K562 (cell line): ENCODE measurements at regions not wholly inside any gene's neighbourhood (a gene's known extent, or its start where the extent isn't known, plus 50 kb on each side); places are given as distances from the start of the nearest gene placed in this dataset.

Experiments used
- ATAC-seq: fragments of 200-7000 bp; cut with Tn5 transposase; 3 replicates; pipeline ENCODE4 v1.9.1; 2020; ENCODE audit warnings: moderate library complexity
- BruUV-seq: library from RNA; stranded (reverse); fragments of 400-500 nt; replicated peaks from 2 replicates; lab custom pipeline; 2021; lab: Mats Ljungman, UMichigan
- CTCF ChIA-PET: fragments of 300-600 bp; formaldehyde crosslinking; extraction: SDS; loops from one replicate; lab custom pipeline; 2021; ENCODE audit warnings: low intra/inter-chr PET ratio; lab: Yijun Ruan, JAX
- POLR2A ChIA-PET: fragments of 300-600, 350-650 bp; sonication (Branson Sonifier 250); formaldehyde crosslinking; extraction: SDS; loops from one replicate; lab custom pipeline; 2021; ENCODE audit warnings: antibody characterized with exemption, inconsistent platforms; lab: Yijun Ruan, JAX
- DNase-seq, 4 experiments: peaks; one replicate each; pipeline versions ENCODE4 v3.0.0 to v3.0.0-alpha.2; 2011 to 2018; ENCODE audit warnings: low spot score in 3 of 4, mixed read lengths in 3 of 4; ENCODE audit errors: extremely low read depth in 1 of 4
- FAIRE-seq: peaks from 2 replicates; lab custom pipeline; 2011; peaks lifted over from hg19 to GRCh38; lab: Jason Lieb, UNC
- H2AFZ ChIP-seq: 2 replicates; pipeline ENCODE4 v1.6.0; 2011; ENCODE audit warnings: low read depth, low read length, control low read depth, inconsistent platforms
- H3K27ac ChIP-seq: fragments of 200-600 bp; 3 replicates; pipeline ENCODE4 v1.8.0; 2011; ENCODE audit warnings: low read depth, mild to moderate bottlenecking, control low read depth, inconsistent platforms, low read length, moderate library complexity, mixed read lengths; ENCODE audit errors: extremely low read depth
- H3K27me3 ChIP-seq, 2 experiments: fragments of 300-600 bp in 1 of 2; 2 replicates in 1 of 2; 3 replicates in 1 of 2; pipeline versions ENCODE4 v1.6.0 to v1.8.0; 2011; ENCODE audit warnings: inconsistent platforms in 2 of 2, low read length in 2 of 2, mild to moderate bottlenecking in 1 of 2, mixed read lengths in 1 of 2, moderate library complexity in 1 of 2; ENCODE audit not compliant: control insufficient read depth in 2 of 2, insufficient read depth in 2 of 2
- H3K36me3 ChIP-seq: fragments of 300-600 bp; 3 replicates; pipeline ENCODE4 v1.8.0; 2011; ENCODE audit warnings: mild to moderate bottlenecking, low read length, inconsistent platforms; ENCODE audit not compliant: control insufficient read depth, insufficient read depth
- H3K4me1 ChIP-seq, 2 experiments: fragments of 200-600 bp in 1 of 2; replicated peaks in 1 of 2; 2 replicates in 1 of 2; 3 replicates in 1 of 2; pipeline versions ENCODE4 v1.5.1 to v1.8.0; 2011; ENCODE audit warnings: inconsistent platforms in 2 of 2, low read length in 2 of 2, mild to moderate bottlenecking in 1 of 2, mixed read lengths in 1 of 2, moderate library complexity in 1 of 2; ENCODE audit not compliant: control insufficient read depth in 2 of 2, insufficient read depth in 2 of 2
- H3K4me2 ChIP-seq: 2 replicates; pipeline ENCODE4 v1.6.1; 2011; ENCODE audit warnings: low read length, control low read depth, inconsistent platforms, mixed read lengths; ENCODE audit not compliant: insufficient read depth
- H3K4me3 ChIP-seq: fragments of 200-600 bp; sonication (generic), shearing (Covaris generic); 2 replicates; pipeline ENCODE4 v1.5.1; 2016; ENCODE audit warnings: control low read depth, inconsistent platforms
- H3K79me2 ChIP-seq: fragments of 200-600 bp; 3 replicates; pipeline ENCODE4 v1.8.0; 2011; ENCODE audit warnings: low read length, inconsistent platforms; ENCODE audit not compliant: control insufficient read depth, insufficient read depth
- H3K9ac ChIP-seq, 2 experiments: 2 replicates each; pipeline versions ENCODE4 v1.6.0 to v1.6.1; 2011; ENCODE audit warnings: low read depth in 2 of 2, low read length in 2 of 2, control low read depth in 1 of 2, inconsistent platforms in 1 of 2, mild to moderate bottlenecking in 1 of 2, mixed read lengths in 1 of 2; ENCODE audit not compliant: insufficient read depth in 1 of 2
- H3K9me1 ChIP-seq: one replicate; pipeline ENCODE4 v1.6.0; 2011; ENCODE audit warnings: inconsistent platforms, mild to moderate bottlenecking, low read length, moderate library complexity; ENCODE audit not compliant: control insufficient read depth, insufficient read depth
- H3K9me3 ChIP-seq: replicated peaks from 2 replicates; pipeline ENCODE4 v1.5.1; 2011; ENCODE audit warnings: low read depth, low read length, inconsistent platforms; ENCODE audit not compliant: control insufficient read depth, insufficient read depth
- H4K20me1 ChIP-seq: replicated peaks from 2 replicates; pipeline ENCODE4 v1.6.1; 2011; ENCODE audit warnings: low read length, inconsistent platforms, mixed read lengths; ENCODE audit not compliant: control insufficient read depth, insufficient read depth
- BRCA1 ChIP-seq, 2 experiments: fragments of 450-650 bp in 1 of 2; sonication (generic) in 1 of 2; formaldehyde crosslinking in 1 of 2; IDR thresholded peaks; 2 replicates each; pipeline versions ENCODE4 v1.5.0 to v1.6.1; 2017 to 2020; ENCODE audit warnings: mild to moderate bottlenecking in 1 of 2, missing genetic modification reagents in 1 of 2
- BRD4 ChIP-seq: fragments of 200-600 bp; sonication (generic); IDR thresholded peaks from 2 replicates; pipeline ENCODE4 v1.6.1; 2017; ENCODE audit warnings: inconsistent platforms
- CBX1 ChIP-seq: sonication (generic); IDR thresholded peaks from 2 replicates; pipeline ENCODE4 v1.6.1; 2016; ENCODE audit warnings: antibody characterized with exemption, low read depth, mild to moderate bottlenecking
- EWSR1 ChIP-seq: fragments of 450-650 bp; IDR thresholded peaks from 2 replicates; pipeline ENCODE4 v1.6.1; 2018; ENCODE audit warnings: borderline replicate concordance, mild to moderate bottlenecking, low read depth, moderate library complexity; ENCODE audit not compliant: partially characterized antibody
- KDM2B ChIP-seq: fragments of 250-450 bp; sonication (Bioruptor Pico); IDR thresholded peaks from 2 replicates; pipeline ENCODE4 v1.8.0; 2021; ENCODE audit warnings: mild to moderate bottlenecking, moderate library complexity
- MTA1 ChIP-seq: fragments of 450-650 bp; IDR thresholded peaks from 2 replicates; pipeline ENCODE4 v1.6.1; 2017; ENCODE audit warnings: borderline replicate concordance
- OTX1 ChIP-seq: fragments of 450-650 bp; formaldehyde crosslinking; IDR thresholded peaks from 2 replicates; pipeline ENCODE4 v1.4.0; 2022; ENCODE audit warnings: mild to moderate bottlenecking
- POLR2G ChIP-seq: fragments of 200-400 bp; formaldehyde crosslinking; IDR thresholded peaks from 2 replicates; pipeline ENCODE4 v1.6.1; 2017; ENCODE audit warnings: low read depth, mild to moderate bottlenecking, antibody characterized with exemption, low read length, moderate library complexity
- RBM17 ChIP-seq: fragments of 200-400 bp; formaldehyde crosslinking; IDR thresholded peaks from 2 replicates; pipeline ENCODE4 v1.6.1; 2017; ENCODE audit warnings: low read depth, mild to moderate bottlenecking, low read length, borderline replicate concordance
- REST ChIP-seq, 2 experiments: fragments of 450-650 bp; formaldehyde crosslinking in 1 of 2; IDR thresholded peaks; 2 replicates each; pipeline versions ENCODE4 v1.4.0 to v1.6.1; 2014 to 2020; ENCODE audit warnings: mild to moderate bottlenecking in 2 of 2, borderline replicate concordance in 1 of 2, low read depth in 1 of 2
- SMC3 ChIP-seq: conservative IDR thresholded peaks from 2 replicates; pipeline ENCODE4 v1.6.1; 2011; ENCODE audit warnings: low read depth, low read length, improper control_type of control experiment; ENCODE audit not compliant: insufficient read depth
- ZNF197 ChIP-seq: fragments of 200-800 bp; sonication (Bioruptor generic); IDR thresholded peaks from 2 replicates; pipeline ENCODE4 v1.6.1; 2016; ENCODE audit warnings: low read depth, missing genetic modification characterization, missing compliant biosample characterization
- ZNF699 ChIP-seq: fragments of 250-450 bp; sonication (Bioruptor Pico); IDR thresholded peaks from 2 replicates; pipeline ENCODE4 v1.8.0; 2021; ENCODE audit warnings: mild to moderate bottlenecking, moderate library complexity; ENCODE audit not compliant: insufficient replicate concordance
- WGBS: fragments of 100-300 bp; shearing (Covaris generic); methylation state at CpG from one replicate; pipeline ENCODE4 v1.1.6; 2016; ENCODE audit warnings: low coverage, mixed read lengths; ENCODE audit not compliant: insufficient coverage; ENCODE audit errors: missing lambda C conversion rate; 5-methylcytosine and 5-hydroxymethylcytosine counted together
- in situ Hi-C: fragments of 300-500 bp; cut with MboI; formaldehyde crosslinking; loops from 4 replicates; pipeline ENCODE4 v1.15.0; 2018; ENCODE audit warnings: inconsistent platforms, mixed read lengths
- intact Hi-C: fragments of 100-400 bp; cut with micrococcal nuclease; formaldehyde crosslinking; loops from 2 replicates; pipeline ENCODE4 v1.14.2; 2022

GRCh38 chr13:80211566-80211965 lies 129.4 kb downstream of the SPRY2 start (continued):
- no peak for TF ChIP-seq SMC3
- TF ChIP-seq CBX1 = no peak
- TF ChIP-seq OTX1 = no peak
- TF ChIP-seq BRD4 = no peak
- TF ChIP-seq RBM17 = no peak

GRCh38 chr13:80204642-80205041 lies 136.3 kb downstream of the SPRY2 start:
- WGBS = 0% methylated on average over 2 of the region's 2 CpGs
- no peak for FAIRE-seq

More at GRCh38 chr13:80204642-80205041, 136.3 kb downstream of the SPRY2 start:
- no peak overlapping the region for H3K4me2 ChIP-seq
- no peaks in the 10 kb centered on the region for H3K79me2 ChIP-seq
- intact Hi-C loops = no loop called here
- no peak overlapping the region for H3K4me3 ChIP-seq
- no peaks in the 10 kb centered on the region for H3K36me3 ChIP-seq
- H3K4me1 ChIP-seq = no peaks in the 10 kb centered on the region
- no peak overlapping the region for H3K27ac ChIP-seq
- H3K27me3 ChIP-seq = no peaks in the 10 kb centered on the region
- TF ChIP-seq POLR2G = no peak
- TF ChIP-seq REST (IDR thresholded peaks at IDR 0.05; ENCODE audit: borderline replicate concordance) = no peak
- no peak for TF ChIP-seq REST (CRISPR knock-in tag; IDR thresholded peaks at IDR 0.05; ENCODE audit: low read depth)
- TF ChIP-seq ZNF699 (CRISPR knock-in tag) = no peak
- TF ChIP-seq KDM2B (CRISPR knock-in tag) = no peak
- no peak for TF ChIP-seq EWSR1
- TF ChIP-seq ZNF197 (CRISPR knock-in tag) = no peak
- TF ChIP-seq BRCA1 (IDR thresholded peaks at IDR 0.05) = no peak
- no peak for TF ChIP-seq BRCA1 (CRISPR knock-in tag; IDR thresholded peaks at IDR 0.05)
- TF ChIP-seq MTA1 = no peak
- TF ChIP-seq, all 486 proteins: peak for 0
- in situ Hi-C loops = no loop called here
- POLR2A ChIA-PET = no interaction called here
- Histone ChIP-seq H3K9me3 (no peaks in the 10 kb centered on the region), H2AFZ (no peak overlapping the region), H4K20me1 (no peaks in the 10 kb centered on the region), H3K9ac (no peak overlapping the region), H3K9me1 (no peaks in the 10 kb centered on the region)
- BruUV-seq = no TSS peak
- DNase-seq (no peak), ATAC-seq (no peak)
- CTCF ChIA-PET = no interaction called here
